Keratinocyte (primary cell): ENCODE measurements at regions not wholly inside any gene's neighbourhood (a gene's known extent, or its start where the extent isn't known, plus 50 kb on each side); places are given as distances from the start of the nearest gene placed in this dataset.
"Not testable (repeated sequence)": the region's sequence is repeated elsewhere in the genome, so short reads cannot be mapped to it uniquely, and the experiment has no call there.

Source experiments
- DNase-seq: peaks from one replicate; pipeline ENCODE4 v3.0.0-alpha.2; 2011; ENCODE audit warnings: low read depth, missing footprints, low spot score
- FAIRE-seq: peaks from 2 replicates; lab custom pipeline; 2011; peaks lifted over from hg19 to GRCh38; lab: Jason Lieb, UNC
- H2AFZ ChIP-seq: 2 replicates; pipeline ENCODE4 v1.6.0; 2012; ENCODE audit warnings: low read length, control low read depth, inconsistent platforms; ENCODE audit not compliant: control insufficient read depth
- H3K27ac ChIP-seq: 2 replicates; pipeline ENCODE4 v1.5.1; 2011; ENCODE audit warnings: low read length; ENCODE audit not compliant: control insufficient read depth, insufficient read depth
- H3K27me3 ChIP-seq: 3 replicates; pipeline ENCODE4 v1.6.0; 2011; ENCODE audit warnings: low read length; ENCODE audit not compliant: control insufficient read depth, insufficient read depth; ENCODE audit errors: extremely low read depth
- H3K36me3 ChIP-seq, 2 experiments: 2 replicates in 1 of 2; 3 replicates in 1 of 2; pipeline ENCODE4 v1.5.1; 2011; ENCODE audit warnings: low read length in 2 of 2, mild to moderate bottlenecking in 1 of 2; ENCODE audit not compliant: control insufficient read depth in 2 of 2, insufficient read depth in 2 of 2; ENCODE audit errors: extremely low read depth in 1 of 2
- H3K4me1 ChIP-seq: 3 replicates; pipeline ENCODE4 v1.5.1; 2011; ENCODE audit warnings: low read length; ENCODE audit not compliant: control insufficient read depth, insufficient read depth; ENCODE audit errors: extremely low read depth
- H3K4me2 ChIP-seq: 3 replicates; pipeline ENCODE4 v1.6.0; 2011; ENCODE audit warnings: low read depth, low read length; ENCODE audit not compliant: control insufficient read depth, insufficient read depth; ENCODE audit errors: extremely low read depth
- H3K4me3 ChIP-seq, 3 experiments: fragments of 200-600 bp in 1 of 3; sonication (generic) in 1 of 3; 2 replicates in 2 of 3; 3 replicates in 1 of 3; pipeline ENCODE4 v1.5.1; 2011 to 2016; ENCODE audit warnings: low read length in 3 of 3, mild to moderate bottlenecking in 3 of 3, control low read depth in 2 of 3, inconsistent platforms in 1 of 3, low read depth in 1 of 3, mixed read lengths in 1 of 3, mixed run types in 1 of 3, moderate library complexity in 1 of 3; ENCODE audit not compliant: control insufficient read depth in 2 of 3, insufficient read depth in 2 of 3; ENCODE audit errors: extremely low read depth in 1 of 3
- H3K79me2 ChIP-seq: 2 replicates; pipeline ENCODE4 v1.6.0; 2012; ENCODE audit warnings: low read length; ENCODE audit not compliant: control insufficient read depth, insufficient read depth
- H3K9ac ChIP-seq: 3 replicates; pipeline ENCODE4 v1.6.0; 2011; ENCODE audit warnings: low read length; ENCODE audit not compliant: control insufficient read depth, insufficient read depth; ENCODE audit errors: extremely low read depth
- H3K9me1 ChIP-seq: 3 replicates; pipeline ENCODE4 v1.6.0; 2011; ENCODE audit warnings: low read length; ENCODE audit not compliant: control insufficient read depth, insufficient read depth; ENCODE audit errors: extremely low read depth
- H3K9me3 ChIP-seq: 2 replicates; pipeline ENCODE4 v1.5.1; 2012; ENCODE audit warnings: low read depth, low read length; ENCODE audit not compliant: control insufficient read depth
- H4K20me1 ChIP-seq: 3 replicates; pipeline ENCODE4 v1.6.0; 2011; ENCODE audit warnings: low read length; ENCODE audit not compliant: control insufficient read depth, insufficient read depth; ENCODE audit errors: extremely low read depth
- EZH2 ChIP-seq: IDR thresholded peaks from one replicate; pipeline ENCODE4 v1.6.1; 2012; ENCODE audit warnings: inconsistent platforms, mild to moderate bottlenecking, low read length, moderate library complexity
- dilution Hi-C: fragments of 300-500 bp; cut with MboI; formaldehyde crosslinking; loops from one replicate; pipeline ENCODE4 v1.7.0; 2020; ENCODE audit warnings: low sequenced_read_pairs; ENCODE audit not compliant: extremely low pct_ligation_motif_present
- TF ChIP-seq, protein P1 (sequence below), 3 experiments: IDR thresholded peaks in 1 of 3; conservative IDR thresholded peaks in 1 of 3; optimal IDR thresholded peaks in 1 of 3; 2 replicates in 2 of 3; 3 replicates in 1 of 3; pipeline versions ENCODE3 to v1.5.1; 2011; ENCODE audit warnings: low read length in 3 of 3, mild to moderate bottlenecking in 3 of 3, moderate library complexity in 2 of 3, control low read depth in 1 of 3, inconsistent platforms in 1 of 3; ENCODE audit not compliant: insufficient read depth in 2 of 3; ENCODE audit errors: extremely low read depth in 1 of 3

DNA sequence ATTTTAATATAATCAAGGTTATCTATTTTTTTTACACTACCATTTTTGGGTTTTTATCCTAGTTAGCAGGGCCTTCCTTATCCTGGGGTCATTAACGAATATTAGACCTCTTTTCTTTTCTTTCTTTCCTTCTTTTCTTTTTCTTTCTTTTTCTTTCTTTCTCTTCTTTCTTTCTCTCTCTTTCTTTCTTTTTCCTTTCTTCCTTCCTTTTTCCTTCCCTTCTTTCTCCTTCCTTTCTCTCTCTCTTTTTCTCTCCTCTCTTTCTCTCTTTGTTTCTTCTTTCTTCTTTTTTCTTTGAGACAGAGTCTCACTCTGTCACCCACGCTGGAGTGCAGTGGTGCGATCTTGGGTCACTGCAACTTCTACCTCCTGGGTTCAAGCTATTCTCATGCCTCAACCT is 120.4 kb upstream of the PDE7B start:
- dilution Hi-C loops, result no loop called here
- no peaks in the 10 kb centered on the region for H3K9me1 ChIP-seq
- no peak overlapping the region for H3K4me3 ChIP-seq
- H3K36me3 ChIP-seq, result no peaks in the 10 kb centered on the region
- H2AFZ ChIP-seq, result no peak overlapping the region
- DNase-seq (no peak), FAIRE-seq (no peak)
- no peaks in the 10 kb centered on the region for H4K20me1 ChIP-seq
- H3K27me3 ChIP-seq, result no peaks in the 10 kb centered on the region
- no peak overlapping the region for H3K9ac ChIP-seq
- no peaks in the 10 kb centered on the region for H3K4me1 ChIP-seq
- H3K27ac ChIP-seq, result no peak overlapping the region
- H3K9me3 ChIP-seq, result no peaks in the 10 kb centered on the region
- no peak overlapping the region for H3K4me2 ChIP-seq
- no peak for TF ChIP-seq EZH2
- TF ChIP-seq, protein P1, sequence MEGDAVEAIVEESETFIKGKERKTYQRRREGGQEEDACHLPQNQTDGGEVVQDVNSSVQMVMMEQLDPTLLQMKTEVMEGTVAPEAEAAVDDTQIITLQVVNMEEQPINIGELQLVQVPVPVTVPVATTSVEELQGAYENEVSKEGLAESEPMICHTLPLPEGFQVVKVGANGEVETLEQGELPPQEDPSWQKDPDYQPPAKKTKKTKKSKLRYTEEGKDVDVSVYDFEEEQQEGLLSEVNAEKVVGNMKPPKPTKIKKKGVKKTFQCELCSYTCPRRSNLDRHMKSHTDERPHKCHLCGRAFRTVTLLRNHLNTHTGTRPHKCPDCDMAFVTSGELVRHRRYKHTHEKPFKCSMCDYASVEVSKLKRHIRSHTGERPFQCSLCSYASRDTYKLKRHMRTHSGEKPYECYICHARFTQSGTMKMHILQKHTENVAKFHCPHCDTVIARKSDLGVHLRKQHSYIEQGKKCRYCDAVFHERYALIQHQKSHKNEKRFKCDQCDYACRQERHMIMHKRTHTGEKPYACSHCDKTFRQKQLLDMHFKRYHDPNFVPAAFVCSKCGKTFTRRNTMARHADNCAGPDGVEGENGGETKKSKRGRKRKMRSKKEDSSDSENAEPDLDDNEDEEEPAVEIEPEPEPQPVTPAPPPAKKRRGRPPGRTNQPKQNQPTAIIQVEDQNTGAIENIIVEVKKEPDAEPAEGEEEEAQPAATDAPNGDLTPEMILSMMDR (optimal IDR thresholded peaks at IDR 0.05 in 1 of 3, IDR thresholded peaks at IDR 0.05 in 1 of 3, conservative IDR thresholded peaks at IDR 0.05 in 1 of 3; ENCODE audit: extremely low read depth in 1 of 3, insufficient read depth in 2 of 3, low read length in 3 of 3), result no peak
- no peaks in the 10 kb centered on the region for H3K79me2 ChIP-seq

DNA sequence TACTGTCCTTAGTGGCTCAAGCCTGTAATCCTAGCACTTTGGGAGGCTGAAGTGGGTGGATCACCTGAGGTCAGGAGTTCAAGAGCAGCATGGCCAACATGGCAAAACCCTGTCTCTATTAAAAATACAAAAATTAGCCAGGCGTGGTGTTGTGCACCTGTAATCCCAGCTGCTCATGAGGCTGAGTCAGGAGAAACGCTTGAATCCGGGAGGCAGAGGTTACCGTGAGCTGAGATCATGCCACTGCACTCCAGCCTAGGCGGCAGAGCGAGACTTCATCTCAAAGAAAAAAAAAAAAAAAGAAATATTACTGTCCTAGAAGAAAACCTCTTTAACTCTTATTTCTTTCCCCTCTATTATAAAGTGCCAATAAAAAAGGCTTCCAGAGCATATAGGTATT is 115.2 kb upstream of the PDE7B start:
- H3K9me3 ChIP-seq, H3K4me1 ChIP-seq, dilution Hi-C loops, H3K4me2 ChIP-seq, H3K36me3 ChIP-seq, FAIRE-seq, H3K9ac ChIP-seq, H3K4me3 ChIP-seq, H3K79me2 ChIP-seq, H2AFZ ChIP-seq, H3K27me3 ChIP-seq, H4K20me1 ChIP-seq, DNase-seq, H3K9me1 ChIP-seq, H3K27ac ChIP-seq: not testable (repeated sequence)

DNA sequence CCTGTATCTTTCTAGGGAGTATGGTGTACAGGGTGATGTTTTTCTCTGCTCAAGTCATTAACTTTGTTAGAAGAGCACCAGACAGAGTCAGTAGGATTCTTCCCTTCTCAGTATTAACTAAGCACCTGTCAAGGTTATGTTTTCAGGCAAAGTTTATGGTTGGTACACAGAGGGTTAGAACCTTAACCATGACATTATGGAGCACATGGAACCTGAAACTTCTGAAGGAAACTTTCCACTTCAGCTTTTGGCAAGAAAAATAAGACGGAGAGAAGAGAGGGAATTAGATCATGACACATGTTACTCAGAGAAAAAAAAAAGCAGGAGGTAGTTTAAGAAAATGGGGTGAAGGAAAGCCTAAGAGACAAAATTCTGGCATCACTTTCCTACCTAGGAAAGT is 112.9 kb upstream of the PDE7B start:
- no peaks in the 10 kb centered on the region for H4K20me1 ChIP-seq
- H3K4me2 ChIP-seq, result no peak overlapping the region
- no peak overlapping the region for H3K4me3 ChIP-seq
- no peak overlapping the region for H3K27ac ChIP-seq
- H2AFZ ChIP-seq, result no peak overlapping the region
- no peaks in the 10 kb centered on the region for H3K27me3 ChIP-seq
- H3K4me1 ChIP-seq, result no peaks in the 10 kb centered on the region
- H3K9me3 ChIP-seq, result no peaks in the 10 kb centered on the region
- no peaks in the 10 kb centered on the region for H3K79me2 ChIP-seq
- no peak overlapping the region for H3K9ac ChIP-seq
- FAIRE-seq (no peak), DNase-seq (no peak)
- H3K9me1 ChIP-seq, result no peaks in the 10 kb centered on the region
- dilution Hi-C loops, result no loop called here
- TF ChIP-seq EZH2, result no peak
- TF ChIP-seq, protein P1 (optimal IDR thresholded peaks at IDR 0.05 in 1 of 3, IDR thresholded peaks at IDR 0.05 in 1 of 3, conservative IDR thresholded peaks at IDR 0.05 in 1 of 3; ENCODE audit: extremely low read depth in 1 of 3, insufficient read depth in 2 of 3, low read length in 3 of 3), result no peak
- H3K36me3 ChIP-seq, result no peaks in the 10 kb centered on the region
